GM12891 (cell line): ENCODE measurements at regions not wholly inside any gene's neighbourhood (a gene's known extent, or its start where the extent isn't known, plus 50 kb on each side); places are given as distances from the start of the nearest gene placed in this dataset.

Source experiments
- POLR2A ChIP-seq: IDR thresholded peaks from 2 replicates; pipeline ENCODE4 v1.6.1; 2011; ENCODE audit warnings: low read depth, low read length, control low read depth
- POLR2AphosphoS5 ChIP-seq: IDR thresholded peaks from 2 replicates; pipeline ENCODE4 v1.6.1; 2011; ENCODE audit warnings: low read depth, low read length, control low read depth
- SPI1 ChIP-seq: IDR thresholded peaks from 2 replicates; pipeline ENCODE4 v1.6.1; 2011; ENCODE audit warnings: low read depth, low read length, control low read depth

DNA sequence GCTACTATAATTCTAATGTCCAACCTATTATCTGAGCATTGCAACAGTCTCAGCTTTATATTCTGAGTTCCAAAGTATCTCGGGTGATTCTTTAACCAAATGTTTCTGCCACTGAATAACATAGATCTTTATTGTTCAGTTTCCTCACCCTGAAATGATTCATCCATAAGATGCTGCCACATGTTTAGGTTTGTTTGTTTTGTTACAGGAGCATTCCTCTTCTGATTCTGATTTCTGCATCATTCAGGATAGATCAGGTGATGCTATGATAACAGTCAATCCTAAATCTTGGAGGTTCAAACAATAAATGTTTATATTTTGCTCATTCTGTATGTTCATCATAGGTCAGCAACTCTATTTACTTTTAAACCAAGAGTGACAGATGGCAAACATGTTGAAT is 927.6 kb downstream of the PCDH7 start:
- TF ChIP-seq POLR2AphosphoS5, result no peak
- TF ChIP-seq SPI1, result no peak
- TF ChIP-seq POLR2A, result no peak
